H7 (cell line): ENCODE measurements at regions not wholly inside any gene's neighbourhood (a gene's known extent, or its start where the extent isn't known, plus 50 kb on each side); places are given as distances from the start of the nearest gene placed in this dataset.

Source experiments
- DNase-seq: peaks from one replicate; pipeline ENCODE4 v3.0.0; 2012
- H3K27me3 ChIP-seq: 2 replicates; pipeline ENCODE4 v1.6.0; 2011; ENCODE audit warnings: mild to moderate bottlenecking, low read length; ENCODE audit not compliant: control insufficient read depth, insufficient read depth
- H3K36me3 ChIP-seq: replicated peaks from 2 replicates; pipeline ENCODE4 v1.5.1; 2011; ENCODE audit warnings: low read length; ENCODE audit not compliant: control insufficient read depth, insufficient read depth
- H3K4me3 ChIP-seq: 2 replicates; pipeline ENCODE4 v1.5.1; 2011; ENCODE audit warnings: low read depth, mild to moderate bottlenecking, control low read depth, low read length, moderate library complexity; ENCODE audit not compliant: insufficient read depth

DNA sequence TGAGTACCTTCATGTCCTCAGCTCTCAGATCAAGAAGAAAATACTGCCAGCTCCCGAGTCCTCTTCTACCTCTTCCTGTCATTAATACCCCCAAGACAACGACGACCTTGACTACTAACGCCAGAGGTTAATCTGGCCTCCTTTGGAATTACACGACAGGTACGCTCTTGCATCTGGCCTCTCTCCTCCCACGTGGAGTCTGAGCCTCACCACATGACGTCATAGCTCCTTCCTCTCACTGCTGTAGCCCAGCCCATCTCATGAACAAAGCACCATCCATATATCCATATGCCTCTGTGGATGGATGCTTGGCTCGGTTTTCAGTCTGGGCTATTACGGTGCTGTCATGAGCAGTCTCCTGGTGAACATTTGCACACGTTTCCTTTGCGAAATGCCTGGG is 110.2 kb upstream of the TNRC6C start:
- DNase-seq, result no peak
- H3K27me3 ChIP-seq, result no peaks in the 10 kb centered on the region
- no peak overlapping the region for H3K4me3 ChIP-seq

GRCh38 chr17:77849239-77849638 is 109.3 kb upstream of the TNRC6C start:
- DNase-seq, result no peak
- Histone ChIP-seq H3K36me3 (no peaks in the 10 kb centered on the region), H3K4me3 (no peak overlapping the region)

More for the DNA sequence above, 110.2 kb upstream of the TNRC6C start:
- H3K36me3 ChIP-seq, result no peaks in the 10 kb centered on the region

DNA sequence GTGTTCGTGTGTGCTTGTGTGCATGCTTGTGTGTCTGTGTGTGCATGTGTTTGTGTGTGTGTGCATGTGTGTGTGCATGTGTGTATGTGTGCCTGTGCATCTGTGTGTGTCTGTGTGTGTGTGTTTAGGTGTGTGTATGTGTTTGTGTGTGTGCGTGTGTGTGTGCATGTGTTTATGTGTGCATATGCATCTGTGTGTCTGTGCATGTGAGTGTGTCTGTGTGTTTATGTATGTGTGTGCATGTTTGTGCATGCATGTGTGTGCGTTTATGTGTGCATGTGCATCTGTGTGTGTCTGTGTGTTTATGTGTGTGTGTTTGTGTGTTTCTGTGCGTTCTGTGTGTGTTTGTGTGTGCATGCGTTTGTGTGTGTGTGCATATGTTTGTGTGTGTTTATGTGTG is 106.6 kb upstream of the TNRC6C start:
- no peak for DNase-seq
- H3K36me3 ChIP-seq, result no peaks in the 10 kb centered on the region
- no peaks in the 10 kb centered on the region for H3K27me3 ChIP-seq
- H3K4me3 ChIP-seq, result no peak overlapping the region

More at GRCh38 chr17:77849239-77849638, 109.3 kb upstream of the TNRC6C start:
- no peaks in the 10 kb centered on the region for H3K27me3 ChIP-seq

GRCh38 chr17:77852731-77853130 is 105.8 kb upstream of the TNRC6C start:
- Histone ChIP-seq H3K27me3 (no peaks in the 10 kb centered on the region), H3K4me3 (no peak overlapping the region), H3K36me3 (no peaks in the 10 kb centered on the region)
- no peak for DNase-seq

GRCh38 chr17:77853191-77853977 is 105.1 kb upstream of the TNRC6C start:
- Histone ChIP-seq H3K4me3 (no peak overlapping the region), H3K27me3 (no peaks in the 10 kb centered on the region), H3K36me3 (no peaks in the 10 kb centered on the region)
- no peak for DNase-seq

DNA sequence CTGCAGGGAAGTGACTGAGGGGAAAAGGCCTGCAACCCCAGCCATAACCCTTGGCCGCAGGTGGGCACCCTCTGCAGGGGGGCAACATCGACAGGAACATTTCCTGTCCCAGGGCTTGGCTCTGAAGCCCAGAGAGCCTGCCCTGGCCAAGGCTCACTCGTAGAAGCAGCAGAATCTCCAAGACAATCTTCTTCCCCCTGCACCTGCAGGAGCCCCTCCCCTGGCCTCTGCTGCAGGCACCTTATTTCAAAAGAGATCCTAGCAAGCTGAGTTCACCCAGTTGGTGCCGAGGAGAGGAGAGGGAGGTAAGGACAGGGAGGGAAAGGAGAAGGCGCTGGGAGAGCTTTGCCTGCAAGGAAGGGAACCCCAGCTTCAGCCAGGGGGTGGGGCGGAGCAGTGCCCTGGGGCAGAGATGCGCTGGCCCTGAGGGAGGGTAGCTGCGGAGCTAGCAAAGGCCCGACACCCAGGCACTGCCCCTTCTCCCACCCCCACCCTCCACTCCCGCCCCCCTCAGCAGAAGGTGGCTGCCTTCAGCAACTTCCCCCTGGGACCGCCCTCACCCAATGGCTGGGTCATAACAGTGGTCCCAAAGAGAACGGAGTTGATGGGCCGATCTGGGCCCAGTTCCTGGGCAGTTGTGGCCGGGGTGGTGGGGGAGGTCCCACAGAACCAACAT is 104.3 kb upstream of the TNRC6C start:
- DNase-seq, result peak; percentile 71
- Histone ChIP-seq H3K36me3 (no peaks in the 10 kb centered on the region), H3K4me3 (no peak overlapping the region), H3K27me3 (no peaks in the 10 kb centered on the region)

DNA sequence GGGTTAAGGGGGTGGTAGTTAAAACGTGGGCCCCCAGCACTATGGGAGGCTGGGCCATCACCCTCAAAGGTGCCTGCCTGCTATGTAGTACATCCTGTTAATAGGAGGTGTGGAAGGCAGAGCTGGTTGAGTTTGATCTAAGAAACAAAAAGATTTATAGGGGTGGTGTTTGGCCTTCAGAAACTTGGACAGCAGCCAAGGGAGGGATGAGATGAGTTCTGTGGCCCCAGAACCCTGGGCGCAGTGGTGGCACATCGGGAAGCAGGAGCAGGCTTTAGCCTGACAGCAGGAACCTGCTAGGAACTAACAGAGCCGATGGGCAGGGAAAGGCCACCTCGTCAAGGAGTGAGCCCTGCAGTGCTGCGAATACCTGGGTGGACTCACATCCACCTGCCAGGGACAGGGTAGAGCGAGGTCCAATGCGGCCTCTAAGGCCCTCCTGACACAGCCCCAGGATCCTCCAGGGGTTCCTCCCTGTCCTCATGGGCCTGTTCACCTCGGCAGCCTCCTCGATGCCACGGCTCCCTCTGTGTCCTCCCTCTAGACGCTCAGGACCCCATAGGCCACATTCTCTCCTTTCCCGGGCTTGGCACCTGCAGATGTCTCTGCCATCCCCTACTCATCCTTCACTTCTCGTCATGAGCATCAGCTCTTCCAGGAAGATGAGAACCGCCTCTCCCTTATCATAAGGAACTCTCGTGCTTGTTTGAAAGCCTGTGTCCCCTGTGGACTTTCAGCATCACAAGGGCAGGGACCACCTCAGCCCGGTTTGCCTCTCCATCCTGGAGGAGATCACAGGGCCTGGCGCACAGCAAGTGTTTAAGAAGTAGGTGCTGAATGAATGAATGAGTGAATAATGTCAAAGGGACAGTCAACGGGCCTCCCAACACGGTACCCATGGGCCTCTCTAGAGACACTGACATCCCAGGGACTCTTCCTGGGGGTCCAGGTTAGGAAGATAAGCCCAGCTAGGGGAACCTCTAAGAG is 103.5 kb upstream of the TNRC6C start:
- DNase-seq, result no peak
- no peaks in the 10 kb centered on the region for H3K36me3 ChIP-seq

DNA sequence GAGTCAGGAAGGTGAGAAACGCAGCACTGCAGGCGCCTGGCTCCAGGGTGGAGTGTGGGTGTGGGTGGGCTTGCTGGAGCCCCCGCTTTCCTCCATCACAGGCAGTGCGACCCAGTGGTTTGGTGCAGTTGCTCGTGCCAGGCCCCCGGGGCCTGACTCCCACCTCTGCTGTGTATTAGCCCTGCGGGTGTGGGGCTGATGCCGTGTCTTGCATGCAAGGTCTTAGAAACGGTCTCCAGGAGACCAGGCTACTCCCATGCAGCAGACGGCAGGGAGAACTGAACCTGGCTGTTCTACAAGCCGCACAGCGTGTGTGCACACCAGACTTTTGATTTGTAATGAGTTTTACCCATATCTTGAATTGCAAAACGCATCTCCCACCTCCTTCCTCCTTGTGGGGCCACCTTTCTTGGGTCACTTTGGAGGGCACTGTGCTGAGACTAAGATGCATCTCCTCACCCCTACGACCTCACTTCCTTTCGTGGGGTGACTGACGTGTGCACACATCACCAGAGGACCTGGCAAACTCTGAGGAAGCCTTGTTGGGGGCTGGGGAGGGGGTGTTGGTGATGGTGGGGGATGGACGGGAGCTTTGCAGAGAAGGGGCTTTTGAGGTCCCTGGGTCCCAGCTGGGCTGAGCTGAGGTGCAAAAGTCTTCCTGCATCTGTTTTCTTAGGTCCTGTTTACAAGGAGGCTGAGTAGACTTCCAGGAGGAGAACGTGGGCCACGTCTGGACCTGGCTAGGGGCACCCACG is 101.8 kb upstream of the TNRC6C start:
- DNase-seq, result no peak
- H3K36me3 ChIP-seq, result no peaks in the 10 kb centered on the region
- H3K4me3 ChIP-seq, result no peak overlapping the region
- H3K27me3 ChIP-seq, result no peaks in the 10 kb centered on the region

More for the DNA sequence above, 103.5 kb upstream of the TNRC6C start:
- H3K27me3 ChIP-seq, result no peaks in the 10 kb centered on the region
- H3K4me3 ChIP-seq, result no peak overlapping the region

GRCh38 chr17:77857306-77857555 is 101.3 kb upstream of the TNRC6C start:
- no peak for DNase-seq
- Histone ChIP-seq H3K4me3 (no peak overlapping the region), H3K27me3 (no peaks in the 10 kb centered on the region), H3K36me3 (no peaks in the 10 kb centered on the region)

DNA sequence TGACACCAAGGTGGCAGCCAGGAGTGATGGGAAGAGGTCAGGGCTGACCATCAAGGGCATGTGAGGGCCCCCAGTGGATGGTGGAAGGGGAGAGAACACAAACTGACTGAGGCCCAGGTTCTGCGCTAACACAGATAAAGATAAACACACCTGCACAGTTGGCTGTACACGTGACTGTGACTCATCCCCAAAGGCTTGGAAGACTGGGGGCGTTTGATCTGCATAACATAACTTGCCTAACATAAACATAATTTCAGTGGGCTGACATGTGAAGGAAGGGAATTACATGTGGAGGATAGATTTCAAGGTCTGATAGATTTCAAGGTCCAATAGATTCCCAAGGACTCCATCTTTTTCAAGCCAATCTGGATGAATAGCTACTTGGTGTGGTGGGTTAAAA is 100.9 kb upstream of the TNRC6C start:
- no peak for DNase-seq
- Histone ChIP-seq H3K4me3 (no peak overlapping the region), H3K36me3 (no peaks in the 10 kb centered on the region), H3K27me3 (no peaks in the 10 kb centered on the region)

DNA sequence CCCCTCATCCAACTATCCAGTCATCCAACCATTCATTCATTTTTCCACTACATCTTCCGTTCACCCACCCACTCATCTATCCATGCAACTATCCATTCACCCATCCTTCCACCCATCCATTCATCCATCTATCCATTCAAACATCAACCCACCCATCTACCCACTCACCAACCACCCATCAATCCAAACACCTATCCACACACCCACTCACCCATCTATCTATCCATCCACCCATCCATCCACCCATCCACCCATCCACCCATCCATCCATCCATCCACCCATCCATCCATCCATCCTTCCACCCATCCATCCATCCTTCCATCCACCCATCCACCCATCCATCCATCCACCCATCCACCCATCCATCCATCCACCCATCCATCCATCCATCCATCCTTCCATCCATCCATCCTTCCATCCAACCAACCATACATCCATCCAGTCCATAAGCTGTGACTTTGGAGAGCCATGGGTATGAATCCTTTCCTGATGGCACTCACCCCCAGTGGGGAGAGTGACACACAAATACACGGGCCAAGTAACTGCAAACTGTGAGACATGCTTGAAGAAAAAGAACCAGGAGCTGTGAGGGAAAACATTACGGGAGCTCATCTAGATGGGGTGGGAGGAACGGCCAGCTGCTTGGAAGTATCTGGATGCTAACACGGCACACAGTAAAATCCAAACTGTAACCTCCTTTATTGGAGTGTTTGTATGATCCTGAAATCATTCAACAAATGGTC is 100.0 kb upstream of the TNRC6C start:
- Histone ChIP-seq H3K36me3 (no peaks in the 10 kb centered on the region), H3K4me3 (no peak overlapping the region), H3K27me3 (no peaks in the 10 kb centered on the region)
- DNase-seq, result no peak

DNA sequence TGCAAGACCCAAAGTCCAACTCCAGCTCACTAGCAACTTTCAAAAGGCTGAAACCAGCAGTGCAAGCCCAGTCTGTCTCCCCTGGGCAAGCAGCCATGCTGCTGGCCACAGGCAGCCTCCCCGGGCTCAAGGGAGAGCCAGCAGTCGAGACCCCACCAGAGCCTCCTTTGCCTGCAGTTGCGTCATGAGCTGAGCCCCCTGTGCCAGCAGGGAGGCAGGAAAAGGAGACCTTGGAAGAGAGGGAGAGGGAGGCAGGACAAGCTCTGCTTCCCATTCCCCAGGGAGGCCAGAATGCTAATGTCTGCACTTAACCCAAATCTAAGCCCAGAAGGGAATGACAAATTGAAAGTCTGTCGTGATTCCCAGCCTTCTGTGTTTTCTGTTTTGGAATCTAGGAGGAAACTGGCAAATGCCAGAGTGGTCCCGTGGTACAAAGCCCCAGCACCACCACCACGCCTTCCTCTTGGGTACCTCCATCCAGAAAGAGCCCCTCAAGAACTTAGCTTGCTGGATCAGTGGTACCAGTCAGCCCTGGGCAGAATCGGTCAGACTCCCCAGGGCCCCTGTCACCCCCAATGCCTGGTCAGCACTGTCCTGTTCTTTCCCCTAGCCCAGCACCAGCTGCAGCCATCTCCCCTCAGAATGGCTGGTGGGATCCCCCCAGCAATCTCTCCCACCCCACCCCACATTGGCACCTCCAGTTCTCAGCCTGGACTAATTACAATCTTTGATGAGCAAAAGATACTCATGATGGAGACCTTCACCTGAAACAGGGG is 99.3 kb upstream of the TNRC6C start:
- Histone ChIP-seq H3K4me3 (no peak overlapping the region), H3K36me3 (no peaks in the 10 kb centered on the region), H3K27me3 (no peaks in the 10 kb centered on the region)
- no peak for DNase-seq

- no peaks in the 10 kb centered on the region for H3K36me3 ChIP-seq
- H3K4me3 ChIP-seq, result no peak overlapping the region
- no peaks in the 10 kb centered on the region for H3K27me3 ChIP-seq
- no peak for DNase-seq
Observed at GRCh38 chr17:77861133-77861695, 97.3 kb upstream of the TNRC6C start.
